WI38 (cell line): ENCODE measurements at regions not wholly inside any gene's neighbourhood (a gene's known extent, or its start where the extent isn't known, plus 50 kb on each side); places are given as distances from the start of the nearest gene placed in this dataset.
"Not testable (repeated sequence)": the region's sequence is repeated elsewhere in the genome, so short reads cannot be mapped to it uniquely, and the experiment has no call there.

ENCODE experiments used
- H3K4me3 ChIP-seq: 2 replicates; pipeline ENCODE4 v1.5.1; 2011; ENCODE audit warnings: low read depth, mild to moderate bottlenecking, control low read depth, low read length
- CTCF ChIP-seq: IDR thresholded peaks from 2 replicates; pipeline ENCODE4 v1.5.1; 2012; ENCODE audit warnings: low read depth, mild to moderate bottlenecking, control low read depth, low read length

DNA sequence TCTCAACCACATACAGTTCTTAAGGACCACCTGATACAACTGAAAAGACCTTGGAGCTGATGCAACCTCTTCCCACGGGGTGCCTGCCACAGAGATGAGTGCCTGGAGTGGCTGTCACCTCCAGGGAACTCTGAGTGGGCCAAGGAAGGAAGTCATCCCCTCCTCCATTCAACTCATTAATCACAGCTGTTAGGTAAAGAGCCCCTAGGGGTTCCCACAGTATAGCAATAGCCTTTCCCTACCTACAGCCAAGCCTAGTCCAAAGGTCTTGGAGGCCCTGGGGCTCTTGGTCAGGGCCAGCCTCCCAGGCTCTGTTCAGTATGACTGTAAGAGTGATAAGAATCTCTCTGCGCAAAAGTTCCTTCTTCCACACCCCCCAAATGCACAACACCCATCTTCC lies 70.4 kb upstream of the NFE2L3 start:
- H3K4me3 ChIP-seq, result no peak overlapping the region
- TF ChIP-seq CTCF, result no peak

GRCh38 chr7:26083113-26083512 lies 68.9 kb upstream of the NFE2L3 start:
- TF ChIP-seq CTCF, result no peak
- no peak overlapping the region for H3K4me3 ChIP-seq

- no peak overlapping the region for H3K4me3 ChIP-seq
- TF ChIP-seq CTCF, result no peak
These were observed 67.6 kb upstream of the NFE2L3 start for GRCh38 chr7:26084418-26084817.

DNA sequence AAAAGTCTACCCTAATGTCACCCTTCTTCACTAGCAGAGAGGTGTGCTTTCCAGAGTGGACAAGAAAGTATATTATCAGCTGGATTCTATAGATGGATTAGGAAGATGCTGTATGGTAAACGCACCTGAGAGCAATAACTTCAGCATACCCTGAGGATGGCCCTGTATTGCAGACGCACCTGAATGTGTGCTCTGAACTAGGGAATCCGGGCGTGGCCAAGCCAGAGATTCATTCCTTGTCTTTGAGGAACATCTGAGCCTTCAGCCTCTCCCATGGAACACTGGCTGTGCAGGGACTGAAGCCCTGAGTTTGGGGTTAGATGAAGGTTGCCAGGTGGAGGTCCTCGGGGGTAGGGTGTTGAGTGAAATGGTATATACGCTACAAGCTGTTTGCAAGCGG lies 66.2 kb upstream of the NFE2L3 start:
- TF ChIP-seq CTCF, result no peak
- no peak overlapping the region for H3K4me3 ChIP-seq

DNA sequence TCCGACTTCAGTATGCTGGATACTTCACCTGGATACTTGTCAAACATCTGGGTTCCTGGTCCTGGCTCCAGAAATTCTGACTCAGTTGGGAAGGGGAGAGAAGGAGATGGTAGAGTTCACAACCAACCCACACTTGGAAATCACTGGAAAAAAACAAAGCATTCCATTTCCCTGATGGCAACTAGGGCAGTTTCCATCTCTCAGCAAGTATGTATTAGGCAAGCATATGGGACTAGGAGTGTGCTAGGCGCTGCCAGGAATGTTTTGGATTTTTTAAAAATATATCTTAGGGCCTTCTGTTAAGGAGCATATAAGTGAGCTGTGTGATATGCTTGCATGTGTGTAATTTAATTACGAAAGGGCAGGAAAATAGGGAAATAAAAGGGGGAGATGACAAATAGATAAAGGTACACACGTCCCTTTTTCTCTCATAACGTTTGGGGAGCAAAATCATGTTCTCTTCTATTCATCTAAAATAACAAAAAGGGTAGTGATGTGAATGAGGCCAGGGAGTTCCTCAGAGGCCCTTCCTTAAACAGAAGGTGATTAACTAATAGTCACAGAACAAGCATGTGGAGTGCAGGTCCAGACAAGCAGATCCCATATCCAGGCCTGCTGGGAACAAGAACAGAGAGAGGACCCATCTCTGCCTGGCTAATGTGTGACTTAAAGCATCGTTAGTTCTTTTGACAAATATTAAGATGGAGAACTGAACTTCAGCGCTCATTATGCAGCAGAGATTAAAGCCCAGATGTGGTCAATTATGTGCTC lies 64.5 kb upstream of the NFE2L3 start:
- no peak overlapping the region for H3K4me3 ChIP-seq
- TF ChIP-seq CTCF, result no peak

- H3K4me3 ChIP-seq, result not testable (repeated sequence)
These were observed 62.5 kb upstream of the NFE2L3 start for GRCh38 chr7:26089469-26089868.

DNA sequence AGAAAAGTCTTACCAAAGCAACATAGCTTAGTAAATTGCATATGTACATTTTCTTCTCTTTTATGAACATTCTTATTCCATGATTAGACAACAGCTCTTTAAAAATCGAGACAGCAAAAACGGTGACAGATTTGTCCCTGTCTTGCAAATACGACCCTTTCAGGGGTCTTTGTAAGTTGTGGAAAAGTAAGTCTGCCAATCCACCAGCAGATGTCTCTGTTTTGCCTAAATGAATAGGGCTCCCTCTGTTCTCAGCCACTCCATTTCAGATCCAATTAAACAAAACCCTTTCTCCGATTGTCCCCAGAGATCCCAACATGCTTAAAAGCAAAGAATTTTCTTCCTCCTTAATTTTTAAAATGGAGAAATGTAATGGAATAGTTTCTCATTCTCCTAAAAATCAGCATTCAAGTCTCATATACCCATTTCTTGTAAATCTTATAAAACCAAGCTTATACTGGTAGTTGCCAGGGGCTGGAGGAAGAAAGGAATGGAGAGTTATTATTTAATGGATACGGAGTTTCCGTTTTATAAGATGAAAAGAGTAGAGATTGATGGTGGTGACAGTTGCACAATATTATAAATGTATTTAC lies 61.0 kb upstream of the NFE2L3 start:
- no peak overlapping the region for H3K4me3 ChIP-seq
- TF ChIP-seq CTCF, result peak; percentile 40
